Astrocyte of the cerebellum (primary cell): ENCODE measurements at regions not wholly inside any gene's neighbourhood (a gene's known extent, or its start where the extent isn't known, plus 50 kb on each side); places are given as distances from the start of the nearest gene placed in this dataset.

Experiments
- DNase-seq: peaks from one replicate; pipeline ENCODE4 v3.0.0-alpha.2; 2011; ENCODE audit warnings: low read depth
- H3K4me3 ChIP-seq: 2 replicates; pipeline ENCODE4 v1.5.1; 2011; ENCODE audit warnings: mild to moderate bottlenecking, low read depth, low read length, moderate library complexity
- CTCF ChIP-seq: IDR thresholded peaks from 2 replicates; pipeline ENCODE4 v1.5.1; 2012; ENCODE audit warnings: low read length, low read depth, moderate library complexity, mild to moderate bottlenecking; ENCODE audit errors: missing control alignments
- in situ Hi-C: cut with HindIII; loops from 2 replicates; pipeline ENCODE4 v1.10.0; 2017; ENCODE audit warnings: low sequenced_read_pairs

DNA sequence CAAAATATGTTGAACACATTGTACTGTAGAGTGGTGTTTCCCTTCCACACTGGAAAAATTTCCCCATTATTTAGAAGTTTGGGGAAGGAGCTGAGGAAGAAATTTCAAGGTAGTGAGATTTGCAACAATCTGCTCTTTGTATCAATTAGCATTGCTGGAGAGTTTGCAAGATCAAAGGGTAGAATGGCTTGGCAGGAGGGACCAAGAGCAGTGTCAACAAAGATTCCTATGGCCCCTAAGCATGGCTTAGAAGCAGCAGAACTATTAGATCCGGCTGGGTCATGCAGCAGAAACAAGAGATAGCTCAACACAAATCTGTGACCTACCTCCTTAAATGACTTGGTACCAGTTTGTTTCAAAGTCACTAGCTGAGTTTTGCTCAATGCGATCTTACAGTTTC is 175.0 kb downstream of the C3orf38 start:
- no peak overlapping the region for H3K4me3 ChIP-seq
- in situ Hi-C loops, result no loop called here
- no peak for DNase-seq
- TF ChIP-seq CTCF, result no peak

DNA sequence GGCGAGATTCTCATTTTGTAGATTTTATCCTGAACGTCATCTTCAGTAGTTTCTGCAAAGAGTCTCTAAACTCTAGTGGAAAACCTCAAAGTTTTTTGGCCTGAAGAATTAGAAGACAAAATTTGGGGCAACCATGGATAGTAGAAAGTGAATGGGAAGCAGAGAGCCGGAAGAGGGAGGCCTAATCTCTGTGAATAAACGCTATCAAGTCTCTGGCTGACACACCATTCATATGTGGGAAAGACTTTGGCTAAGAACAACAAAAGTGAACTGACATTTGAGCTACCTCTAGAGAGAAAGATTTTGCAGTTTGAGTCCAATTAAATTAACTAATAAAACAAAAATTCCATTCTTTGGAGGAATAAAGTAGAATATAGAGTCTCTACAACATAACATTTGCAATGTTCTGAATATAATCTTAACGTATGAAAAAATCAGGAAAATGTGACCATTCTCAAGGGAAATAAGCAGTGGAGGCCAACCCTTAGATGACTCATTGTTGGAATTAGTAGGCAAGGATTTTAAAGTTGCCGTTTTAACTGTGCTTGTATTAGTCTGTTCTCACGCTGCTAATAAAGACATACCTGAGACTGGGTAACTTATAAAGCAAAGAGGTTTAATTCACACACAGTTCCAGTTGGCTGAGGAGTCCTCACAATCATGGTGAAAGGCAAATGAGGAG is 184.6 kb downstream of the C3orf38 start:
- TF ChIP-seq CTCF, result no peak
- in situ Hi-C loops, result no loop called here
- H3K4me3 ChIP-seq, result no peak overlapping the region
- no peak for DNase-seq

GRCh38 chr3:88336894-88337293 is 187.1 kb downstream of the C3orf38 start:
- in situ Hi-C loops, result no loop called here
- TF ChIP-seq CTCF, result no peak

DNA sequence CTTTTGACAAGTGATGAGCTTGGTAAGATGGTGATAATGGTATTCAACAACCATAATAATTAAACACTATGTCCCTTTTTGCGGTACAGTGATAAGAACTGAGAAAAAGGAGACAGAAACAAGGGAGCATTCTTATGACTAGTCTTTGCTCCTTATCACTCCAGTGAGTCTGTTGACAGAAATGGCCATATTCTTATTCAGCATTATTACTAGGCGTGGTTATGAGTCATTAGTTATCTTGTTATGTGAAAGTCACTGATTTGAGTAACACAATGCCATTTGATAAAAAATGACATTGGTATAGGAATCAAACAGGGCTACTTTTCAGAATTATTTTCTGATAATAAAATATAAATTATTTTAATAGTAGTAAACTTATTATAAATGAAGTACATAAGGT is 193.5 kb downstream of the C3orf38 start:
- TF ChIP-seq CTCF, result no peak
- DNase-seq, result no peak
- no peak overlapping the region for H3K4me3 ChIP-seq
- in situ Hi-C loops, result no loop called here

More at GRCh38 chr3:88336894-88337293, 187.1 kb downstream of the C3orf38 start:
- no peak overlapping the region for H3K4me3 ChIP-seq
- DNase-seq, result no peak

- no peak for DNase-seq
- H3K4me3 ChIP-seq, result no peak overlapping the region
- in situ Hi-C loops, result no loop called here
- no peak for TF ChIP-seq CTCF
Measured at GRCh38 chr3:88346643-88347042, 196.9 kb downstream of the C3orf38 start.

DNA sequence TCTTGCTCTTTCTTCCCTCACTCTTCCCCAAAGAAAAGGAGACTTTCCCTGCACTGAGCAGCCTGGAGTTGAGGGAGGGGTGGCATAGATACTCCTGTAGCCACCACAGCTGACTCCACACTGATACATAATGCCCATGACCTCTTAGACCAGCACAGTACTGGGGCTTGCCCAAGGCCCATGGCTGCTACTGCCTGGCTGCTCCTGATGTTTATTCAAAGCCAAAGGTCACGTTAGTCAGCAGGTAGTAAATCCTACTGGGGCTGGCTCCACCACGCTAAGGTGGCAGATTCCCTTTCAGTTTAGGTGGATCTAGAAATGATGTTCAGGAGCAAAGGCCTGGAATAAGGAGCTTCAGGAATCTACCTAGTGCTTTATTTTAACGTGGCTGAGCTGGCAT is 212.7 kb downstream of the C3orf38 start:
- in situ Hi-C loops, result no loop called here

More for the DNA sequence above, 212.7 kb downstream of the C3orf38 start:
- no peak for TF ChIP-seq CTCF
- DNase-seq, result no peak
- H3K4me3 ChIP-seq, result no peak overlapping the region
